PC-9 (cell line): ENCODE measurements at regions not wholly inside any gene's neighbourhood (a gene's known extent, or its start where the extent isn't known, plus 50 kb on each side); places are given as distances from the start of the nearest gene placed in this dataset.

Experiments used
- EZH2 ChIP-seq: fragments of 200-600 bp; sonication (generic); IDR thresholded peaks from 2 replicates; pipeline ENCODE4 v1.8.0; 2017; ENCODE audit warnings: antibody characterized with exemption, low read depth
- TF ChIP-seq, protein P1 (sequence below): fragments of 200-600 bp; sonication (generic); conservative IDR thresholded peaks from 2 replicates; pipeline ENCODE4 v1.6.1; 2017; ENCODE audit warnings: mixed run types, antibody characterized with exemption, mild to moderate bottlenecking, moderate library complexity

DNA sequence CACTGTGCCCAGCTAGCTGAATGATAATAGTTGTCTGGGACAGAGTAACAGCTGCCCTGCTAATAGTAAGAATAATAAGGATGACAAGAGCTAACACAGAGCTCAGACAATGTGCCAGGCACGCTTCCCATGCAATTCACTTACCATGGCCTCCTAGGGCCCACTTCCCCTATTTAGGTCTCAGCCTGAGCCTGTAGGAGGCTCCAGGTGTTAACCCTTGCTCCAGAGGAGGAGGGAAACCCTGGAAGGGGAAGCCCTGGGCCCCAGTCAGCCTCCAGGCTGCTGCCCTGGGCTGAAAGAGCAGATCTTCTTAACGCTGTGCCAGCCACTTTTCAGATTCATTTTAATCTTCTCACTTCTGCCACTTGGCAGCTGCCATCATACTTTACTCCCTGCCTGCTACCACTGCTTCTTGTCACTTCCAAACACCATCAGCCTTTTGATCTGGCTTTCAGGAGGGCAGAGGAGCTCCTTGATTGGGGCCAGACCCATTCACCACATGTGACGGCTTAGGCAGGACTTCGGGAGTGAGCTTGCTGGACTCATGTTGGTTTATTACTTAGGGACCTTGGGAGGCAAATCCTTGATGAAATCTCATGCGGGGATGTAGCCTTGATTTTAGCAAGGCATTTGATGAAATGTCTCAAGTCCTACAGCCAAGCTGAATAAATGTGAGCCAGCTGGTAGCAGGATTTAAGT is 66.7 kb upstream of the PARP1 start:
- TF ChIP-seq, protein P1, sequence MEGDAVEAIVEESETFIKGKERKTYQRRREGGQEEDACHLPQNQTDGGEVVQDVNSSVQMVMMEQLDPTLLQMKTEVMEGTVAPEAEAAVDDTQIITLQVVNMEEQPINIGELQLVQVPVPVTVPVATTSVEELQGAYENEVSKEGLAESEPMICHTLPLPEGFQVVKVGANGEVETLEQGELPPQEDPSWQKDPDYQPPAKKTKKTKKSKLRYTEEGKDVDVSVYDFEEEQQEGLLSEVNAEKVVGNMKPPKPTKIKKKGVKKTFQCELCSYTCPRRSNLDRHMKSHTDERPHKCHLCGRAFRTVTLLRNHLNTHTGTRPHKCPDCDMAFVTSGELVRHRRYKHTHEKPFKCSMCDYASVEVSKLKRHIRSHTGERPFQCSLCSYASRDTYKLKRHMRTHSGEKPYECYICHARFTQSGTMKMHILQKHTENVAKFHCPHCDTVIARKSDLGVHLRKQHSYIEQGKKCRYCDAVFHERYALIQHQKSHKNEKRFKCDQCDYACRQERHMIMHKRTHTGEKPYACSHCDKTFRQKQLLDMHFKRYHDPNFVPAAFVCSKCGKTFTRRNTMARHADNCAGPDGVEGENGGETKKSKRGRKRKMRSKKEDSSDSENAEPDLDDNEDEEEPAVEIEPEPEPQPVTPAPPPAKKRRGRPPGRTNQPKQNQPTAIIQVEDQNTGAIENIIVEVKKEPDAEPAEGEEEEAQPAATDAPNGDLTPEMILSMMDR = no peak
- no peak for TF ChIP-seq EZH2
